HCT116 (cell line): ENCODE measurements at regions not wholly inside any gene's neighbourhood (a gene's known extent, or its start where the extent isn't known, plus 50 kb on each side); places are given as distances from the start of the nearest gene placed in this dataset.

Experiments
- ATAC-seq: fragments of 200-7000 bp; cut with Tn5 transposase; 2 replicates; pipeline ENCODE4 v1.9.1; 2020; ENCODE audit warnings: mild to moderate bottlenecking, moderate library complexity
- BruUV-seq: library from RNA; stranded (reverse); fragments of 400-500 nt; replicated peaks from 2 replicates; lab custom pipeline; 2021; lab: Mats Ljungman, UMichigan
- CTCF ChIA-PET: fragments of 300-600 bp; sonication (Branson Sonifier 250); formaldehyde crosslinking; loops from one replicate; lab custom pipeline; 2021; ENCODE audit warnings: antibody characterized with exemption; lab: Charles Lee
- POLR2A ChIA-PET: fragments of 300-600, 350-600 bp; sonication (Branson Sonifier 250); formaldehyde crosslinking; loops from one replicate; lab custom pipeline; 2021; ENCODE audit warnings: antibody characterized with exemption; lab: Charles Lee
- RAD21 ChIA-PET, 2 experiments: fragments of 300-600 bp; sonication (Branson Sonifier 250); formaldehyde crosslinking; loops; one replicate each; lab custom pipeline; 2023; ENCODE audit warnings: low total read pairs in 2 of 2; ENCODE audit not compliant: uncharacterized antibody in 2 of 2, unreplicated experiment in 2 of 2, low non-redundant PET in 1 of 2; lab: Charles Lee
- DNase-seq: peaks from one replicate; pipeline ENCODE4 v3.0.0-alpha.2; 2010; ENCODE audit warnings: low read depth, low spot score
- H2AFZ ChIP-seq: fragments of 200-600 bp; shearing (Covaris generic), sonication (generic); 2 replicates; pipeline ENCODE4 v1.6.1; 2017; ENCODE audit warnings: low read depth, mixed run types, mixed read lengths, antibody characterized with exemption, low read length; ENCODE audit not compliant: poor library complexity, severe bottlenecking
- H3K27ac ChIP-seq: 2 replicates; pipeline ENCODE4 v1.5.1; 2012; ENCODE audit warnings: low read depth, low read length
- H3K27me3 ChIP-seq: fragments of 200-600 bp; sonication (generic); 2 replicates; pipeline ENCODE4 v1.6.1; 2016; ENCODE audit warnings: mixed run types, low read length, mixed read lengths; ENCODE audit not compliant: insufficient read depth
- H3K36me3 ChIP-seq, 2 experiments: fragments of 200-500 bp in 1 of 2; fragments of 200-600 bp in 1 of 2; sonication (Bioruptor generic) in 1 of 2; sonication (generic) in 1 of 2; 2 replicates each; pipeline versions ENCODE4 v1.5.1 to v1.6.1; 2014 to 2016; ENCODE audit warnings: low read length in 2 of 2, inconsistent platforms in 1 of 2, mixed read lengths in 1 of 2, mixed run types in 1 of 2; ENCODE audit not compliant: insufficient read depth in 2 of 2, control insufficient read depth in 1 of 2
- H3K4me1 ChIP-seq, 2 experiments: fragments of 200-600 bp in 1 of 2; sonication (generic) in 1 of 2; 2 replicates each; pipeline versions ENCODE4 v1.5.1 to v1.6.1; 2012 to 2017; ENCODE audit warnings: low read length in 2 of 2, inconsistent platforms in 1 of 2, mild to moderate bottlenecking in 1 of 2, mixed read lengths in 1 of 2, mixed run types in 1 of 2, moderate library complexity in 1 of 2; ENCODE audit not compliant: insufficient read depth in 2 of 2, control insufficient read depth in 1 of 2
- H3K4me2 ChIP-seq: fragments of 200-600 bp; sonication (generic); 2 replicates; pipeline ENCODE4 v1.6.1; 2017; ENCODE audit warnings: mixed run types, low read length, mixed read lengths
- H3K4me3 ChIP-seq, 2 experiments: fragments of 200-600 bp in 1 of 2; sonication (generic) in 1 of 2; replicated peaks in 1 of 2; 2 replicates each; pipeline ENCODE4 v1.5.1; 2011 to 2016; ENCODE audit warnings: low read length in 2 of 2, control low read depth in 1 of 2, low read depth in 1 of 2, mild to moderate bottlenecking in 1 of 2, mixed read lengths in 1 of 2, mixed run types in 1 of 2
- H3K79me2 ChIP-seq: fragments of 200-600 bp; sonication (generic); 2 replicates; pipeline ENCODE4 v1.6.1; 2017; ENCODE audit warnings: mild to moderate bottlenecking, mixed run types, low read length, moderate library complexity, mixed read lengths; ENCODE audit not compliant: insufficient read depth
- H3K9ac ChIP-seq: fragments of 200-600 bp; sonication (generic); 2 replicates; pipeline ENCODE4 v1.6.1; 2016; ENCODE audit warnings: low read length, mixed read lengths
- H3K9me2 ChIP-seq: fragments of 200-600 bp; sonication (generic), shearing (Covaris generic); 2 replicates; pipeline ENCODE4 v1.6.1; 2017; ENCODE audit warnings: mixed run types, mild to moderate bottlenecking, moderate library complexity; ENCODE audit not compliant: insufficient read depth
- H3K9me3 ChIP-seq, 2 experiments: fragments of 200-500 bp in 1 of 2; fragments of 200-600 bp in 1 of 2; sonication (Bioruptor generic) in 1 of 2; sonication (generic) in 1 of 2; 2 replicates each; pipeline ENCODE4 v1.6.1; 2014 to 2017; ENCODE audit warnings: low read length in 2 of 2, mixed read lengths in 2 of 2, inconsistent platforms in 1 of 2, low read depth in 1 of 2, mild to moderate bottlenecking in 1 of 2, mixed run types in 1 of 2, moderate library complexity in 1 of 2; ENCODE audit not compliant: control insufficient read depth in 1 of 2, insufficient read depth in 1 of 2
- H4K20me1 ChIP-seq: fragments of 200-600 bp; sonication (generic), shearing (Covaris generic); 2 replicates; pipeline ENCODE4 v1.6.1; 2017; ENCODE audit warnings: mixed run types, mild to moderate bottlenecking, moderate library complexity; ENCODE audit not compliant: insufficient read depth
- ATF3 ChIP-seq: IDR thresholded peaks from 2 replicates; pipeline ENCODE4 v1.6.1; 2012
- CBX3 ChIP-seq: IDR thresholded peaks from 2 replicates; pipeline ENCODE4 v1.6.1; 2012; ENCODE audit warnings: low read depth
- CEBPB ChIP-seq: IDR thresholded peaks from 2 replicates; pipeline ENCODE4 v1.6.1; 2012; ENCODE audit warnings: low read depth
- EGR1 ChIP-seq: IDR thresholded peaks from 2 replicates; pipeline ENCODE4 v1.6.1; 2012; ENCODE audit warnings: low read depth
- ELF1 ChIP-seq: IDR thresholded peaks from 2 replicates; pipeline ENCODE4 v1.6.1; 2012; ENCODE audit warnings: low read depth, borderline replicate concordance
- EZH2 ChIP-seq: fragments of 200-600 bp; sonication (generic); IDR thresholded peaks from 2 replicates; pipeline ENCODE4 v1.6.1; 2017; ENCODE audit warnings: antibody characterized with exemption, mixed run types
- FOSL1 ChIP-seq: IDR thresholded peaks from 2 replicates; pipeline ENCODE4 v1.6.1; 2012; ENCODE audit warnings: low read depth
- JUND ChIP-seq: IDR thresholded peaks from 2 replicates; pipeline ENCODE4 v1.6.1; 2012
- MAX ChIP-seq: IDR thresholded peaks from 2 replicates; pipeline ENCODE4 v1.6.1; 2012
- POLR2A ChIP-seq: IDR thresholded peaks from 2 replicates; pipeline ENCODE4 v1.7.0; 2011; ENCODE audit warnings: borderline replicate concordance; ENCODE audit not compliant: insufficient read depth, insufficient read length; ENCODE audit errors: extremely low read depth
- RAD21 ChIP-seq: IDR thresholded peaks from 2 replicates; pipeline ENCODE4 v1.6.1; 2012; ENCODE audit warnings: low read depth, mild to moderate bottlenecking
- REST ChIP-seq: IDR thresholded peaks from 2 replicates; pipeline ENCODE4 v1.6.1; 2012; ENCODE audit warnings: low read depth
- SP1 ChIP-seq: IDR thresholded peaks from 2 replicates; pipeline ENCODE4 v1.6.1; 2012; ENCODE audit warnings: low read depth
- SRF ChIP-seq: IDR thresholded peaks from 2 replicates; pipeline ENCODE4 v1.6.1; 2012; ENCODE audit warnings: low read depth
- ZBTB33 ChIP-seq: IDR thresholded peaks from 2 replicates; pipeline ENCODE4 v1.6.1; 2011; ENCODE audit warnings: mild to moderate bottlenecking, low read length, moderate library complexity; ENCODE audit not compliant: insufficient replicate concordance; ENCODE audit errors: extremely low read depth
- ZFX ChIP-seq: fragments of 450-650 bp; IDR thresholded peaks from 2 replicates; pipeline ENCODE4 v1.6.1; 2017
- ZNF274 ChIP-seq: fragments of 200-500 bp; sonication (Bioruptor generic); IDR thresholded peaks from 2 replicates; pipeline ENCODE4 v1.6.1; 2014; ENCODE audit warnings: mild to moderate bottlenecking, low read depth, low read length, inconsistent platforms
- intact Hi-C: fragments of 100-400 bp; cut with micrococcal nuclease; formaldehyde crosslinking; loops from 2 replicates; pipeline ENCODE4 v1.10.0; 2022

- no peak for TF ChIP-seq REST
- no peak for TF ChIP-seq JUND
- TF ChIP-seq EZH2 = no peak
- TF ChIP-seq MAX = no peak
- TF ChIP-seq ZNF274 = no peak
- no peak for TF ChIP-seq ELF1
- TF ChIP-seq POLR2A = no peak
- TF ChIP-seq ATF3 = no peak
- no peak for TF ChIP-seq CBX3
Observed at GRCh38 chr6:87869064-87869905, 167.3 kb upstream of the AKIRIN2 start (continued).

- no peak overlapping the region for H3K27ac ChIP-seq
- ATAC-seq (no peak), DNase-seq (no peak)
- no peak overlapping the region for H2AFZ ChIP-seq
- H3K36me3 ChIP-seq = no peaks in the 10 kb centered on the region
- no peaks in the 10 kb centered on the region for H3K9me3 ChIP-seq
- POLR2A ChIA-PET = no interaction called here
- no peaks in the 10 kb centered on the region for H4K20me1 ChIP-seq
- no peak overlapping the region for H3K4me3 ChIP-seq
- intact Hi-C loops = no loop called here
- H3K9me2 ChIP-seq = no peaks in the 10 kb centered on the region
- CTCF ChIA-PET = no interaction called here
- H3K4me2 ChIP-seq = no peak overlapping the region
- BruUV-seq = no TSS peak
- no peak overlapping the region for H3K9ac ChIP-seq
- H3K79me2 ChIP-seq = no peaks in the 10 kb centered on the region
- H3K4me1 ChIP-seq = no peaks in the 10 kb centered on the region
- RAD21 ChIA-PET = no interaction called here
- no peaks in the 10 kb centered on the region for H3K27me3 ChIP-seq
- TF ChIP-seq EGR1 (no peak), FOSL1 (no peak), JUND (no peak), SP1 (no peak), SRF (no peak), RAD21 (no peak), CEBPB (no peak), ZNF274 (no peak), ZBTB33 (no peak), REST (no peak), ZFX (no peak)
- TF ChIP-seq, all 23 proteins: peak for 0
Observed at GRCh38 chr6:87860902-87861301, 158.9 kb upstream of the AKIRIN2 start.
